H1 (cell line): ENCODE measurements at regions not wholly inside any gene's neighbourhood (a gene's known extent, or its start where the extent isn't known, plus 50 kb on each side); places are given as distances from the start of the nearest gene placed in this dataset.

Experiments used
- CBX8 ChIP-seq: fragments of 300-800, 300-1000 bp; sonication (generic); IDR thresholded peaks from 2 replicates; pipeline ENCODE4 v1.7.1; 2016; ENCODE audit warnings: low read depth, low read length, borderline replicate concordance
- KDM1A ChIP-seq: fragments of 200-600, 300-600 bp; sonication (generic); IDR thresholded peaks from 2 replicates; pipeline ENCODE4 v1.7.1; 2016; ENCODE audit warnings: mild to moderate bottlenecking, low read length, borderline replicate concordance
- RBBP5 ChIP-seq: IDR thresholded peaks from 2 replicates; pipeline ENCODE4 v1.7.1; 2012; ENCODE audit warnings: low read depth, mild to moderate bottlenecking, inconsistent platforms, low read length, moderate library complexity, borderline replicate concordance
- TF ChIP-seq, protein P1 (sequence below): fragments of 300-600 bp; sonication (generic); IDR thresholded peaks from 2 replicates; pipeline ENCODE4 v1.7.1; 2012; ENCODE audit warnings: low read length, moderate library complexity, mild to moderate bottlenecking, inconsistent platforms; ENCODE audit not compliant: insufficient replicate concordance

- TF ChIP-seq, protein P1, sequence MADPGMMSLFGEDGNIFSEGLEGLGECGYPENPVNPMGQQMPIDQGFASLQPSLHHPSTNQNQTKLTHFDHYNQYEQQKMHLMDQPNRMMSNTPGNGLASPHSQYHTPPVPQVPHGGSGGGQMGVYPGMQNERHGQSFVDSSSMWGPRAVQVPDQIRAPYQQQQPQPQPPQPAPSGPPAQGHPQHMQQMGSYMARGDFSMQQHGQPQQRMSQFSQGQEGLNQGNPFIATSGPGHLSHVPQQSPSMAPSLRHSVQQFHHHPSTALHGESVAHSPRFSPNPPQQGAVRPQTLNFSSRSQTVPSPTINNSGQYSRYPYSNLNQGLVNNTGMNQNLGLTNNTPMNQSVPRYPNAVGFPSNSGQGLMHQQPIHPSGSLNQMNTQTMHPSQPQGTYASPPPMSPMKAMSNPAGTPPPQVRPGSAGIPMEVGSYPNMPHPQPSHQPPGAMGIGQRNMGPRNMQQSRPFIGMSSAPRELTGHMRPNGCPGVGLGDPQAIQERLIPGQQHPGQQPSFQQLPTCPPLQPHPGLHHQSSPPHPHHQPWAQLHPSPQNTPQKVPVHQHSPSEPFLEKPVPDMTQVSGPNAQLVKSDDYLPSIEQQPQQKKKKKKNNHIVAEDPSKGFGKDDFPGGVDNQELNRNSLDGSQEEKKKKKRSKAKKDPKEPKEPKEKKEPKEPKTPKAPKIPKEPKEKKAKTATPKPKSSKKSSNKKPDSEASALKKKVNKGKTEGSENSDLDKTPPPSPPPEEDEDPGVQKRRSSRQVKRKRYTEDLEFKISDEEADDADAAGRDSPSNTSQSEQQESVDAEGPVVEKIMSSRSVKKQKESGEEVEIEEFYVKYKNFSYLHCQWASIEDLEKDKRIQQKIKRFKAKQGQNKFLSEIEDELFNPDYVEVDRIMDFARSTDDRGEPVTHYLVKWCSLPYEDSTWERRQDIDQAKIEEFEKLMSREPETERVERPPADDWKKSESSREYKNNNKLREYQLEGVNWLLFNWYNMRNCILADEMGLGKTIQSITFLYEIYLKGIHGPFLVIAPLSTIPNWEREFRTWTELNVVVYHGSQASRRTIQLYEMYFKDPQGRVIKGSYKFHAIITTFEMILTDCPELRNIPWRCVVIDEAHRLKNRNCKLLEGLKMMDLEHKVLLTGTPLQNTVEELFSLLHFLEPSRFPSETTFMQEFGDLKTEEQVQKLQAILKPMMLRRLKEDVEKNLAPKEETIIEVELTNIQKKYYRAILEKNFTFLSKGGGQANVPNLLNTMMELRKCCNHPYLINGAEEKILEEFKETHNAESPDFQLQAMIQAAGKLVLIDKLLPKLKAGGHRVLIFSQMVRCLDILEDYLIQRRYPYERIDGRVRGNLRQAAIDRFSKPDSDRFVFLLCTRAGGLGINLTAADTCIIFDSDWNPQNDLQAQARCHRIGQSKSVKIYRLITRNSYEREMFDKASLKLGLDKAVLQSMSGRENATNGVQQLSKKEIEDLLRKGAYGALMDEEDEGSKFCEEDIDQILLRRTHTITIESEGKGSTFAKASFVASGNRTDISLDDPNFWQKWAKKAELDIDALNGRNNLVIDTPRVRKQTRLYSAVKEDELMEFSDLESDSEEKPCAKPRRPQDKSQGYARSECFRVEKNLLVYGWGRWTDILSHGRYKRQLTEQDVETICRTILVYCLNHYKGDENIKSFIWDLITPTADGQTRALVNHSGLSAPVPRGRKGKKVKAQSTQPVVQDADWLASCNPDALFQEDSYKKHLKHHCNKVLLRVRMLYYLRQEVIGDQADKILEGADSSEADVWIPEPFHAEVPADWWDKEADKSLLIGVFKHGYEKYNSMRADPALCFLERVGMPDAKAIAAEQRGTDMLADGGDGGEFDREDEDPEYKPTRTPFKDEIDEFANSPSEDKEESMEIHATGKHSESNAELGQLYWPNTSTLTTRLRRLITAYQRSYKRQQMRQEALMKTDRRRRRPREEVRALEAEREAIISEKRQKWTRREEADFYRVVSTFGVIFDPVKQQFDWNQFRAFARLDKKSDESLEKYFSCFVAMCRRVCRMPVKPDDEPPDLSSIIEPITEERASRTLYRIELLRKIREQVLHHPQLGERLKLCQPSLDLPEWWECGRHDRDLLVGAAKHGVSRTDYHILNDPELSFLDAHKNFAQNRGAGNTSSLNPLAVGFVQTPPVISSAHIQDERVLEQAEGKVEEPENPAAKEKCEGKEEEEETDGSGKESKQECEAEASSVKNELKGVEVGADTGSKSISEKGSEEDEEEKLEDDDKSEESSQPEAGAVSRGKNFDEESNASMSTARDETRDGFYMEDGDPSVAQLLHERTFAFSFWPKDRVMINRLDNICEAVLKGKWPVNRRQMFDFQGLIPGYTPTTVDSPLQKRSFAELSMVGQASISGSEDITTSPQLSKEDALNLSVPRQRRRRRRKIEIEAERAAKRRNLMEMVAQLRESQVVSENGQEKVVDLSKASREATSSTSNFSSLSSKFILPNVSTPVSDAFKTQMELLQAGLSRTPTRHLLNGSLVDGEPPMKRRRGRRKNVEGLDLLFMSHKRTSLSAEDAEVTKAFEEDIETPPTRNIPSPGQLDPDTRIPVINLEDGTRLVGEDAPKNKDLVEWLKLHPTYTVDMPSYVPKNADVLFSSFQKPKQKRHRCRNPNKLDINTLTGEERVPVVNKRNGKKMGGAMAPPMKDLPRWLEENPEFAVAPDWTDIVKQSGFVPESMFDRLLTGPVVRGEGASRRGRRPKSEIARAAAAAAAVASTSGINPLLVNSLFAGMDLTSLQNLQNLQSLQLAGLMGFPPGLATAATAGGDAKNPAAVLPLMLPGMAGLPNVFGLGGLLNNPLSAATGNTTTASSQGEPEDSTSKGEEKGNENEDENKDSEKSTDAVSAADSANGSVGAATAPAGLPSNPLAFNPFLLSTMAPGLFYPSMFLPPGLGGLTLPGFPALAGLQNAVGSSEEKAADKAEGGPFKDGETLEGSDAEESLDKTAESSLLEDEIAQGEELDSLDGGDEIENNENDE = no peak
- TF ChIP-seq KDM1A = no peak
- TF ChIP-seq CBX8 = no peak
- TF ChIP-seq RBBP5 = no peak
Observed at GRCh38 chr21:39052718-39053117, 130.5 kb downstream of the PSMG1 start (continued).
